ENCODE measurements at regions not wholly inside any gene's neighbourhood (a gene's known extent, or its start where the extent isn't known, plus 50 kb on each side); places are given as distances from the start of the nearest gene placed in this dataset.

DNA sequence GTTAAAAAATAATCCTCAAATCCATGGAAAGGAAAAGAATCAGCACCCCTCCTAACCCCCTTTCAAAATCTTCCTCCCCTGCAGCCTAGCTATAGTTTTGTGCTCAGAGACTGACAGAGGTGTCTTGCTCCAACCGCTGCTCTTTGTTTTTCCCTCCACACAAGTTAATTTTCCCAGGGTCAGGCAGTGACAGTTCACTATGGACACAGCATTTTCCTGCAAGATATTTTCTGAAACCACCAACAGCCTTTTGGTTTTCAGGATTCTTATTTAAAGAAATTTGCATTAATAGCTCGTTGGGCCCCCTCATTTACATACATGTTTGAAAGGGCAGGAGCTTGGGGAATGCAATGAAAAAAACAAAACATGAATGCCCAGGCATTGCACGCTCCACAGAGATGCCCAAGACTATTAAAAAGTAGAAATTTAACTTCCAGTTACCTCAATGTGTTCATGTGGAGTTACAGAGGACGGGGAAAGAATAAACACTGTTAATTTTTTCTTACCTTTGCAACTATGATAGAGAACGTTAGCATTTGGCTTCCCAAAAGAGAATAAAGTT, 71.4 kb upstream of the CXCR4 start:
- TF ChIP-seq POLR2A (IDR thresholded peaks at IDR 0.05): no peak
- TF ChIP-seq, protein P1, sequence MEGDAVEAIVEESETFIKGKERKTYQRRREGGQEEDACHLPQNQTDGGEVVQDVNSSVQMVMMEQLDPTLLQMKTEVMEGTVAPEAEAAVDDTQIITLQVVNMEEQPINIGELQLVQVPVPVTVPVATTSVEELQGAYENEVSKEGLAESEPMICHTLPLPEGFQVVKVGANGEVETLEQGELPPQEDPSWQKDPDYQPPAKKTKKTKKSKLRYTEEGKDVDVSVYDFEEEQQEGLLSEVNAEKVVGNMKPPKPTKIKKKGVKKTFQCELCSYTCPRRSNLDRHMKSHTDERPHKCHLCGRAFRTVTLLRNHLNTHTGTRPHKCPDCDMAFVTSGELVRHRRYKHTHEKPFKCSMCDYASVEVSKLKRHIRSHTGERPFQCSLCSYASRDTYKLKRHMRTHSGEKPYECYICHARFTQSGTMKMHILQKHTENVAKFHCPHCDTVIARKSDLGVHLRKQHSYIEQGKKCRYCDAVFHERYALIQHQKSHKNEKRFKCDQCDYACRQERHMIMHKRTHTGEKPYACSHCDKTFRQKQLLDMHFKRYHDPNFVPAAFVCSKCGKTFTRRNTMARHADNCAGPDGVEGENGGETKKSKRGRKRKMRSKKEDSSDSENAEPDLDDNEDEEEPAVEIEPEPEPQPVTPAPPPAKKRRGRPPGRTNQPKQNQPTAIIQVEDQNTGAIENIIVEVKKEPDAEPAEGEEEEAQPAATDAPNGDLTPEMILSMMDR (IDR thresholded peaks at IDR 0.05): no peak

Measured in thyroid gland (tissue), 4 donors.